Effector memory CD4-positive, alpha-beta T cell (primary cell): ENCODE measurements at regions not wholly inside any gene's neighbourhood (a gene's known extent, or its start where the extent isn't known, plus 50 kb on each side); places are given as distances from the start of the nearest gene placed in this dataset.

Experiments
- DNase-seq, 3 donors: peaks; one replicate each; pipeline ENCODE4 v3.0.0-alpha.2; 2020
- H3K27ac ChIP-seq: 2 replicates; pipeline ENCODE4 v1.7.0; 2013; ENCODE audit warnings: mild to moderate bottlenecking, low read length, moderate library complexity; ENCODE audit not compliant: insufficient read depth, poor library complexity, severe bottlenecking
- H3K27me3 ChIP-seq: replicated peaks from 2 replicates; pipeline ENCODE4 v1.7.0; 2013; ENCODE audit warnings: mild to moderate bottlenecking, low read length; ENCODE audit not compliant: insufficient read depth, control insufficient read depth, poor library complexity, severe bottlenecking
- H3K36me3 ChIP-seq: 2 replicates; pipeline ENCODE4 v1.7.0; 2013; ENCODE audit warnings: mild to moderate bottlenecking, low read length, moderate library complexity; ENCODE audit not compliant: control insufficient read depth, insufficient read depth
- H3K4me1 ChIP-seq: 2 replicates; pipeline ENCODE4 v1.7.0; 2013; ENCODE audit warnings: low read length, mild to moderate bottlenecking; ENCODE audit not compliant: control insufficient read depth, insufficient read depth, poor library complexity, severe bottlenecking
- H3K4me3 ChIP-seq: 2 replicates; pipeline ENCODE4 v1.7.0; 2013; ENCODE audit warnings: low read length, low read depth, mild to moderate bottlenecking; ENCODE audit not compliant: insufficient read depth, poor library complexity, severe bottlenecking
- H3K9me3 ChIP-seq: 2 replicates; pipeline ENCODE4 v1.7.0; 2013; ENCODE audit warnings: mild to moderate bottlenecking, low read length, moderate library complexity; ENCODE audit not compliant: control insufficient read depth

DNA sequence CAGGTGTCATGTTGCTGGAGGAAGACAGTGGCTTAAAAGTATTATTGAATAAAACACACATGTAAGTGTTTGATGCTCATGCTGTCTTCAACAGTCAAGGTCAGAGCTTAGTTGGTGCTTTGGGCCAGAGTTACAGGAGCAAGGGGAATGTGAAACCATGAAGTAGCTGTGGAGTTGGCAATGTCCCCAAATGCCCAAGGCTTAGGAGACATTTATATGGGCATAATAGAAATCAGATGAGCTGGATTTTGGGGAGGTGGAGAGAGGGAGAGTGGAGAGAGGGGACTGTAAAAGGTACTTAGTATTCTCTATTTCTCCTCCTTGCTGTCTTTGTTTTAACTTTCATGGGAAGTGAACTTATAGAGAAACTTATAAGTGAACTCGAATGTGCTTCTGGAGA lies 407.8 kb downstream of the ETS1 start:
- no peak overlapping the region for H3K27ac ChIP-seq
- no peak overlapping the region for H3K4me3 ChIP-seq
- H3K4me1 ChIP-seq = no peaks in the 10 kb centered on the region
- no peaks in the 10 kb centered on the region for H3K27me3 ChIP-seq
- H3K9me3 ChIP-seq = no peaks in the 10 kb centered on the region
- H3K36me3 ChIP-seq = no peaks in the 10 kb centered on the region
- no peak for DNase-seq

DNA sequence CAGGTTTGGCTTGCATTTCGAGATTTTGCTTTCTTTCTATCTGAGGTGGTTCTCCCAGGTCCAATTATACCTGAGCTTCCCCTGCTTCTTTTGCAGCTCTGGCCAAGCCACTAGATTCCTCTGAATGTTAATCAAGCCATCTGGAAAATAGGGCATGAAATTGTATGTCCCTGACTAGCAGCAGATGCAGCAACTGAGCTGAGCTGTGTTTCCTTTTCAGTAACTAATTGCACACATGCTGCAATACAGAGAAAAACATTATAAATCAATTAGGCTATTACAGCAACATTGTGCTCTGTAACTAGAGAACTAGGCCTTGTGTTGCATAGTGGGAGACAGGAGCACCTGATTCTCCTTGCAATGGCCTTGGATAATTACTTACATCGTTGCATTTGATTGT lies 408.3 kb downstream of the ETS1 start:
- H3K4me3 ChIP-seq = no peak overlapping the region
- H3K27ac ChIP-seq = no peak overlapping the region
- no peaks in the 10 kb centered on the region for H3K4me1 ChIP-seq
- H3K9me3 ChIP-seq = no peaks in the 10 kb centered on the region
- DNase-seq = no peak
- no peaks in the 10 kb centered on the region for H3K36me3 ChIP-seq
- H3K27me3 ChIP-seq = no peaks in the 10 kb centered on the region

DNA sequence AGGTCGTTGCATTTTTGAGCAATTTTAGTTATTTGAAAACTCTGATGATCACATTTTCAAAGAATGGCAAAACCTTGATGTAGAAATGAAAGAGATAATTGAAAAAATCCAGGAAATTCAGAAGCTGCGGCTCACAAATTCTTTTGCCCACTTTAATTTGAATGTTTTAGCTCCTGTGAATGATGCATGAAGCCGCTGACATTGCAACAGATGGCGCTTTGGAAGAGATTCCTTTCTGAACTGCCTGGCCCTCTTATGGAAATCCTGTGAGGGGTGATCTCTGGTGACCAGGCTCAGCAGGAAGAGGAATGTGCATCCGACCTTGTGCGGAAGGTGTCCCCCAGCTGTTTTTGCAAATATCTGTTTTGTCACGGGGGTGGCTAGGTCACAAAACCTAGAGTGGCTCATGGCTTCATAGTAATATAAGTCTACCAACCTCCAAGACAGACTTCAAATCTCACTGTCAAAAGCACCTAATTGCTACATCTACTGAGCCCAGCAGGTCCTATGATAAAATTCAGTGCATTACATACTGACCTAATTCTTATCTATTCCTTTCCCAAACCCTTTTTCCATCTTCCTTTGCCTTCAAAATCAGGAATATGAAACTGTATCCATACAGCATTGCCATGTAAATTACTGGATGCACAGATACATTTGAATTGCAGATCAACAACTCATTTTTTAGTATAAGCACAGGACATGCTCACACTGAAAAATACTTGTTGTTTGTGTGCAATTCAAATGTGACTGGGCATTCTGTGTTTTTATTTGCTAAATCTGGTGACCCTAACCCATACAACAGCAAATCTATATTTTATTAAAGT lies 412.7 kb downstream of the ETS1 start:
- Histone ChIP-seq H3K27me3 (no peaks in the 10 kb centered on the region), H3K4me3 (no peak overlapping the region), H3K27ac (no peak overlapping the region), H3K4me1 (no peaks in the 10 kb centered on the region), H3K9me3 (no peaks in the 10 kb centered on the region), H3K36me3 (no peaks in the 10 kb centered on the region)
- DNase-seq = no peak

DNA sequence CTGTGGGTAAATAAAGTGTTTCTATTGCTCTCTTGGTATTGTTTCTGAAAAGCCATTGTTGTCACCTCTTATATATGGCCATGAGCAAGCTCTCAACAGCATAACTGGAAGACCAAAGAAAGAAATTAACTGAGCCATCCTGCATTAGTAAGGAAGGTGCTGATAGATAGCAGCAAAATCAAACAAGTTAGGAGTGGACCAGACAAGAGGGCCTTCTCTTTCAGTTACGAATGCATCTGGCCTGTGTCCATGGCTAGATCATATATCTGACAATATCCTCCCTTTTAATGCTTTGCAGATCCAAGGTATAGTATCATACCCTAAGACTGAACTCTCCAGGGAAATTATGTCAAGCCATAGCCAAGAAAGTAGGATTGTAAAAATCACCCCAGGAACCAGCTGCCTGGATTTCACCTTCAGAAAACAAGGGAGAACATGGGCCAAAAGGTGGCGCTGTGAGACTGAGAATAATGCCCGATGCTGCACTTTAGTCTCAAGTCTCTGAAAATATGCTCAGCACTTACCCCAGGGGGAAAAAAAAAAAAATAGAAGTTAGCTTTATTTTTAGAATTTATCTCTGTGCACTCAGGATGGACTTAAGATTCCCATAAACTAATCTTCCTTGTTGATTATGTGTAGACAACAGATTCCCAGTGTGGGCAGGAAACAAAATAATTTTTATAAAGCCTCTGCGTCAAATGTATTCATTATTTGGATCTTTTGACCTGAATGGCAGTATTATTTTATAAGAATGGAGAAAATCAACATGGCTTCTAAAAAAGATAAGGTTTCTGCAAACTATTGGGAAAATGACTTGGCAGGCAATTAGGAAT lies 415.1 kb downstream of the ETS1 start:
- Histone ChIP-seq H3K27ac (no peak overlapping the region), H3K4me1 (no peaks in the 10 kb centered on the region)
- DNase-seq = peak; percentile 58 to 77 (median 62)

DNA sequence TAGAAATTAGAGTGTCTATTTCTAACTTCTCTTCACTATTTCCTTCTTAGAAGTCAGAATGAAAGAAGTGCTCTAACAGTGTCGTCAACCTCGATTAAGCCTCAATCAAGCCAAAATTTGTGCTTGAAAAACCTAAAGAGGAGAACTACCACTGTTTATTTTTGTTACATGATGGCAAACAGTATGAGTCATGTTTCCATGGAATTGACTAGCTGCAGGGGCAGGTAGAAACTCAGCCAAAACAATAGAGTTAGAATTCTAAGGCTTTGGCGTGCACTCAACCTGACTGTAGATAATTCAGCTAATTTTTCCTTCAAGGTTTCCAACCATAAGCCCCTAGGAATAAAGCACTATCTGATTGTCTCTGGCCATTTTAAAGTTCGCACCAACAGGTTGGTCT lies 415.9 kb downstream of the ETS1 start:
- Histone ChIP-seq H3K27ac (no peak overlapping the region), H3K4me3 (no peak overlapping the region), H3K27me3 (no peaks in the 10 kb centered on the region), H3K9me3 (no peaks in the 10 kb centered on the region), H3K4me1 (no peaks in the 10 kb centered on the region), H3K36me3 (no peaks in the 10 kb centered on the region)
- no peak for DNase-seq

More for the DNA sequence above, 415.1 kb downstream of the ETS1 start:
- H3K27me3 ChIP-seq = no peaks in the 10 kb centered on the region
- H3K9me3 ChIP-seq = no peaks in the 10 kb centered on the region
- no peak overlapping the region for H3K4me3 ChIP-seq
- no peaks in the 10 kb centered on the region for H3K36me3 ChIP-seq

DNA sequence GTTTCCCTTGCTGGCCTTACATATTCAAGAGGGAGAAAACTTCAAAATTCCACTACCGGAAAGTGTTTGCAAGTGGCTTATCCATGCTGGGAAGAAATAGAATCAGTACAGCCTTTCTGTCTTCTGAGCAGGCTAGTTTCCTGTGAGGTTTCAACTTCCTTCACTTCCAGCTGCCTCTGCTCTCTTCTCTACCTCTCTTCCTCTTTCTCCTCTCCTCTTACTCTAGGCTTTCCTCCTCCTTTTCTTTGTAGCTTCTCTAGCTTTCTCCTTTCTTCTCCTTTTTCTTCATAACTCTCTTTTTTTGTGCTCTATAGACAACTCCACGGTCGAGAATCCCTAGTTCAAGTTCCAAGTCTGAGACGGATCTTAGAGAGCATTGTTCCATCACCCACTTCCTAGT lies 421.8 kb downstream of the ETS1 start:
- no peak overlapping the region for H3K27ac ChIP-seq
- no peaks in the 10 kb centered on the region for H3K9me3 ChIP-seq
- no peak overlapping the region for H3K4me3 ChIP-seq
- H3K4me1 ChIP-seq = no peaks in the 10 kb centered on the region
- no peaks in the 10 kb centered on the region for H3K36me3 ChIP-seq
- no peaks in the 10 kb centered on the region for H3K27me3 ChIP-seq
- DNase-seq = no peak

DNA sequence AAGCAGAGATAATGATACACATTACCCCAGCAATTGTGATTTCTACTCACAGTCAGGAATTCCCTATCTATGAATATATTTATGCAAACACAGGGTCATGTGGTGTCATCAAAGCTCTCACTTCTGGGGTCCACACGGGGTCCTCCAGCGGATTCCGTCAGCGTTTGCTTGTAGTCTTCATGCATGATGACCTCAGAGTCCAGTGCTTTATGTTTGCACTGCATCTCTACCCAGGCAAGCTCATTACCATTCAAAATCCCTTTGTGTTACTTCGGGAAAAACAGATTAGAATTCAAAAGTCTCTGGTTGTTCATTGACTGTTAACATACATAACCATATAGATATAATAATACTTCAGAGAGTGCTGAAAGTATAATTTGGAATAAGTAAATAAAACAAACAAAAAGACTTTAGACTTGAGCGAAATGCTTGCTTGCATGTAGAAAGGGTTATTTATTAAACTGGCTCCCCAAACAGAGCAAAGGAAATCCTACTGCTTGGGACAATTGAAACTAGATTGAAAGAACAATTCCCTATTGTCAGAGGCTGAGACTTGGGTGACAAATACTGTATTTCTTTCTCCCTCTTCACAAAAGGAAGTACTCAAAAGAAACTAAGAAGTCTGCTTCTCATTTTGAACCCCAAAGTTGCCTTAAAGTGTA lies 423.1 kb downstream of the ETS1 start:
- no peak overlapping the region for H3K4me3 ChIP-seq
- no peak overlapping the region for H3K27ac ChIP-seq
- DNase-seq = no peak
- H3K9me3 ChIP-seq = no peaks in the 10 kb centered on the region
- no peaks in the 10 kb centered on the region for H3K4me1 ChIP-seq
- no peaks in the 10 kb centered on the region for H3K27me3 ChIP-seq
- no peaks in the 10 kb centered on the region for H3K36me3 ChIP-seq

DNA sequence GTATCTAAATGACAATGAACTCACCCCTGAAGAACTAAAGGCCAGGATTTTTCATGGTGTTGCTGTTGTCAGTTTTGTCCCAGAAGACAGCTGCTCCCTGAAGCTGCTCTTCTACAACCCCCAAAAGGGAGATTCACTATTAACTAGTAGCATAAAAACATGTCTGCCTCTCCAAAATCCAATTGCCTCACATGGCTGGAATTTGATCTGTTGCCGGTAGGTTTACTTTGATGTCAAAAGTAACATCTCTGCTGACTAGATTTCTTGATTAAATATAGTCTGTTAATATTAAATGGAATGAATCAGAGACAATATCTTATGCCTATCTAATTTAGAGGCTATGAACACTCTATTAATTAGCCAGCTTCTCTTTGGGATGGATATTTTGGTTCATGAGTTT lies 425.4 kb downstream of the ETS1 start:
- H3K9me3 ChIP-seq = no peaks in the 10 kb centered on the region
- no peaks in the 10 kb centered on the region for H3K27me3 ChIP-seq
- H3K27ac ChIP-seq = no peak overlapping the region
- H3K4me1 ChIP-seq = no peaks in the 10 kb centered on the region
- no peak overlapping the region for H3K4me3 ChIP-seq
- DNase-seq = no peak
- no peaks in the 10 kb centered on the region for H3K36me3 ChIP-seq

DNA sequence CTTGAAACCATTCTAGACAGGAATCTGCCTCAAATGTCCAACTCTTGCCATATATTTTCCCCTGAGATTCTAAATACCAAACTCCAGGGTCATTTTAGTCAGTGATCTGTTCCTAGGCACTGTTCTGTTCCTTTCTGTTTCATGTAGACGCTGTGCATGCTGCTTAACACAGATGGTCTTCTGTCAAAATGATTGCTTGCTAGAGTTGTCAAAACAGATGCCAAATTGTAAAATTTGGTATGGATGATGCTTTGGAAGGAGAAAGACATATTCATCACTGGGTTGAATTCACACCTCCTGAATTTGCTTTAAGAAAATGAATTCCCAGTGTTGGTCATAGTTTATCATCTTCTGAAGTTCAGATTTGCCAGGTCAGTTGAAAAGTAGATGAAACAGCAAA lies 425.9 kb downstream of the ETS1 start:
- Histone ChIP-seq H3K27ac (no peak overlapping the region), H3K4me3 (no peak overlapping the region), H3K9me3 (no peaks in the 10 kb centered on the region), H3K4me1 (no peaks in the 10 kb centered on the region), H3K36me3 (no peaks in the 10 kb centered on the region), H3K27me3 (no peaks in the 10 kb centered on the region)
- DNase-seq = no peak

DNA sequence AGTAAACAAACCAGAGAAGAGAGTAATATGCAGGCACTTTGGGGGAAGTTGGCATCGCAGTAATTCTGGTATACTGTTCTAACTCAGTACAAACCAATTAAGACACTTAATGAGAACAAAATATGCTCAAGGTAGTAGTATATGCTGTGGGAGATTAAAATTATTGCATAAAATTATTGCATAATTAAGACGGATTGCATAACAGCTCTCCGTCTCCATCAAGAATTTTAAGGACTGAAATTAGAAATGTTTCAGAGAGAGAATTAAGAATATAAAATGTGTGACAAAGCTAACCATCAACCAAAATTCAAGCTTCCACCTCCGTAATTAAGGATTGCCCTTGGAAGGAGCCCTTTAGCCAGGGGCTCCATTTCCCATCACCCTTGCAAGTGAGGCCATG lies 428.5 kb downstream of the ETS1 start:
- Histone ChIP-seq H3K4me1 (no peaks in the 10 kb centered on the region), H3K9me3 (no peaks in the 10 kb centered on the region), H3K27me3 (no peaks in the 10 kb centered on the region), H3K4me3 (no peak overlapping the region), H3K27ac (no peak overlapping the region), H3K36me3 (no peaks in the 10 kb centered on the region)
- no peak for DNase-seq
